Psoas muscle (tissue), 7 donors: ENCODE measurements at regions not wholly inside any gene's neighbourhood (a gene's known extent, or its start where the extent isn't known, plus 50 kb on each side); places are given as distances from the start of the nearest gene placed in this dataset.

Experiments
- ATAC-seq, 4 donors: fragments of 200-7000 bp; cut with Tn5 transposase; one replicate each; pipeline ENCODE4 v1.9.1; 2020; ENCODE audit warnings: moderate library complexity in 3 of 4, mild to moderate bottlenecking in 2 of 4
- DNase-seq, 2 donors: peaks; one replicate each; pipeline ENCODE4 v3.0.0-alpha.2; 2020
- H3K27ac ChIP-seq: fragments of 200-600 bp; one replicate; pipeline ENCODE4 v1.8.0; 2022
- H3K27me3 ChIP-seq, 3 donors: fragments of 200-600 bp in 1 of 3; one replicate each; pipeline versions ENCODE4 v1.6.1 to v1.8.0; 2013 to 2022; ENCODE audit warnings: low read length in 2 of 3, mild to moderate bottlenecking in 2 of 3, moderate library complexity in 1 of 3; ENCODE audit not compliant: insufficient read depth in 3 of 3
- H3K36me3 ChIP-seq, 2 donors: fragments of 200-600 bp in 1 of 2; one replicate each; pipeline versions ENCODE4 v1.6.1 to v1.8.0; 2013 to 2022; ENCODE audit warnings: low read depth in 1 of 2, mild to moderate bottlenecking in 1 of 2, moderate library complexity in 1 of 2; ENCODE audit not compliant: insufficient read depth in 1 of 2
- H3K4me1 ChIP-seq: fragments of 200-600 bp; one replicate; pipeline ENCODE4 v1.8.0; 2022
- H3K4me3 ChIP-seq: fragments of 200-600 bp; one replicate; pipeline ENCODE4 v1.8.0; 2022; ENCODE audit warnings: mild to moderate bottlenecking
- H3K9me3 ChIP-seq: fragments of 200-600 bp; one replicate; pipeline ENCODE4 v1.8.0; 2022
- WGBS, 3 donors: extraction: QIAGEN DNeasy Blood & Tissue Kit; methylation state at CpG; one replicate each; pipeline versions ENCODE4 v1.1.6 to v1.1.7; 2013; 5-methylcytosine and 5-hydroxymethylcytosine counted together
- intact Hi-C, 2 donors: fragments of 100-400 bp; cut with DNase I; formaldehyde crosslinking; loops; one replicate each; pipeline versions ENCODE4 v1.11.0 to v1.14.2; 2022
- TF ChIP-seq, protein P1 (sequence below): fragments of 200-600 bp; IDR thresholded peaks from one replicate; pipeline ENCODE4 v1.8.0; 2022; ENCODE audit warnings: antibody characterized with exemption
- donor health status: healthy with polysubstance abuse.
- donor health status: DM: no; HTN: no; CAD: no; lungs with moderate emphysema.
- donor health status: Bipolar disorder and iron deficiency.
- donor health status: healthy.
- donor health status: DM: yes; HTN: yes; CAD: no.
- donor health status: DM: no; HTN: no; CAD: no.
- donor health status: DM: yes; HTN: yes; CAD: no.

DNA sequence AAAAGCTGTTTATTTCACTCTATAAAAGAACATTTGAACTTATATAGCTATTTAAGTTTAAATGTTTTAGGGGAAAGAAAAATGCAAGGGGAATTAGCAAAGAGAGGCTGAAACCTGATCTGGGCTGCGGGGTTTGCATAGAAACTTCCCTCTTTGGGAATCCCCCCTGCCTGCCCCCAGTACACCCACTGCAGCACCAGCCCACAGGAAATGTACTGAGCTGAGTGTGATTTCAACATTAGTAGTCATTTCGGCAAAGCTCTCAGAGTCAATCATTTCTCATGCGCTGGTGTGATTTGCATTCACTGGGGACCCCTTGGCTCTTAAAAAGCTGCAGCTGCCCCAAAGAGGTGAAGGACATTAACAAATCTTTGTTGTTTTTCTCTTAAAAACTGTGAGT lies 859.4 kb downstream of the MAFB start:
- intact Hi-C loops = no loop called here
- Histone ChIP-seq H3K27ac (no peak overlapping the region), H3K36me3 (no peaks in the 10 kb centered on the region), H3K27me3 (no peaks in the 10 kb centered on the region), H3K4me1 (peaks cover 8% of the 10 kb centered on the region), H3K4me3 (no peak overlapping the region), H3K9me3 (no peaks in the 10 kb centered on the region)
- ATAC-seq (no peak), DNase-seq (no peak)
- WGBS, 3 donors = 27 to 40% (median 32%) methylated on average over 3 of the region's 3 CpGs
- TF ChIP-seq, protein P1, sequence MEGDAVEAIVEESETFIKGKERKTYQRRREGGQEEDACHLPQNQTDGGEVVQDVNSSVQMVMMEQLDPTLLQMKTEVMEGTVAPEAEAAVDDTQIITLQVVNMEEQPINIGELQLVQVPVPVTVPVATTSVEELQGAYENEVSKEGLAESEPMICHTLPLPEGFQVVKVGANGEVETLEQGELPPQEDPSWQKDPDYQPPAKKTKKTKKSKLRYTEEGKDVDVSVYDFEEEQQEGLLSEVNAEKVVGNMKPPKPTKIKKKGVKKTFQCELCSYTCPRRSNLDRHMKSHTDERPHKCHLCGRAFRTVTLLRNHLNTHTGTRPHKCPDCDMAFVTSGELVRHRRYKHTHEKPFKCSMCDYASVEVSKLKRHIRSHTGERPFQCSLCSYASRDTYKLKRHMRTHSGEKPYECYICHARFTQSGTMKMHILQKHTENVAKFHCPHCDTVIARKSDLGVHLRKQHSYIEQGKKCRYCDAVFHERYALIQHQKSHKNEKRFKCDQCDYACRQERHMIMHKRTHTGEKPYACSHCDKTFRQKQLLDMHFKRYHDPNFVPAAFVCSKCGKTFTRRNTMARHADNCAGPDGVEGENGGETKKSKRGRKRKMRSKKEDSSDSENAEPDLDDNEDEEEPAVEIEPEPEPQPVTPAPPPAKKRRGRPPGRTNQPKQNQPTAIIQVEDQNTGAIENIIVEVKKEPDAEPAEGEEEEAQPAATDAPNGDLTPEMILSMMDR = no peak

DNA sequence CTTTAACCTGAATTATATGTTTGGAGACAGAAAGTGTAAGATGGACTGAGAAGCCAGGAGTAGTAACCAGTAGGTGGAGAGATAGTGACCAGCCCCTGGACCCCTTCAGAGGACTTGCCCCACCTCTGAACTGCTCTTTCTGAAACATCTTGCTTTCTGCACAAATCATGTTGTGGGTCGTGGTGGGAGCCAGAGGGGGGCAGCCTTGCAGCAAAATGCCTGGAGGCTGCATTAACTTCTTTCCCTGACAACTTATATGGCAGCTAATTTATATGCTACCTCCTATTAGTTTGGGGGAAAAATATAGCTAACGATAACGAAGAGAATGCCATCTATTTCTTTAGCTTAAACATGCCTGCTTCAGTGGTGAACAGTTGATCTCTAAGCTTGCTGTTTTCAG lies 859.8 kb downstream of the MAFB start:
- no peak for ATAC-seq
- intact Hi-C loops = no loop called here
- H3K36me3 ChIP-seq = no peaks in the 10 kb centered on the region
- 33 to 47% (median 44%) methylated on average over 3 of the region's 3 CpGs for WGBS, 3 donors
- H3K9me3 ChIP-seq = no peaks in the 10 kb centered on the region
- H3K27me3 ChIP-seq = no peaks in the 10 kb centered on the region
- no peak overlapping the region for H3K4me3 ChIP-seq
- TF ChIP-seq, protein P1 = peak; percentile 43
- H3K27ac ChIP-seq = no peak overlapping the region
- peaks cover 8% of the 10 kb centered on the region for H3K4me1 ChIP-seq
- DNase-seq = no peak

DNA sequence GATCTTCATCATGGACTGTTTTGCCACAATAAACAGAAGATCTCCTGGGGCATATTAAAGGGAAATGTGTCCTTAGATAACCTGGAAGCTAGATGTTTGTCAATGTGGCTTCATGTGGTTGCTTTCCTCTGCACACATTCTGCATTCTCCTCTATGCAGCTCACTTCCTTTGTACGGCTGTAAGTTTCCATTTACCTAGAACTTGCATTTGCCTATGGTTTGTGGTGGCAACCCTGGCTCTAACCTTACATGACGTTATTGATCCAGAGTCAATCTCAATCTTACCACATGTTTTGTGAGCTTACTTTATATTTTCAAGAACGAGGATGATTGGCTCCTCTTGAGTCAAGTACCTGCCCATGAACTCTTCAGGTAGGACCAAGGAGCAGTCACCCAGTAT lies 863.1 kb downstream of the MAFB start:
- intact Hi-C loops = no loop called here
- ATAC-seq (no peak), DNase-seq (no peak)
- WGBS, 3 donors = 66 to 72% (median 69%) methylated on average over 3 of the region's 3 CpGs
- Histone ChIP-seq H3K27me3 (no peaks in the 10 kb centered on the region), H3K27ac (no peak overlapping the region), H3K9me3 (no peaks in the 10 kb centered on the region), H3K4me3 (no peak overlapping the region), H3K36me3 (no peaks in the 10 kb centered on the region), H3K4me1 (peaks cover 8% of the 10 kb centered on the region)
- TF ChIP-seq, protein P1 = no peak

DNA sequence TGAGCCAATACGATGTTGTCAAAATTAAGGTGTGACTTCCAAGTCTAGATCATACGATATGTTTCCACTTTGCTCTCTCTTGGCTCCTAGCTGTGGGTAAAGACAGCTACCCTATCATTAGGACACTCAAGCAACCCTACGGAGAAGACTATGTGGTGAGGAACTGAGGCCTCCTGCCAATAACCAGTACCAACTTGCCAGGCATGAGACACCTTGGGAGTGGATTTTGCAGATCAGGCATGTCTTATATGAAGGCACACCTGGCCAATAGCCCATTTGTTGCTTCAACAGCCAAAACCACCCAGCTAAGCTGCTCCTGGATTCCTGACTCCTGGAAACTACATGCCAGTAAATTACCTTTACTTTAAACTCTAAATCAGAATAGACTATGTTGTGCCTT lies 863.4 kb downstream of the DHX35 start:
- no peak overlapping the region for H3K27ac ChIP-seq
- H3K9me3 ChIP-seq = no peaks in the 10 kb centered on the region
- H3K36me3 ChIP-seq = no peaks in the 10 kb centered on the region
- TF ChIP-seq, protein P1 = no peak
- peaks cover 8% of the 10 kb centered on the region for H3K4me1 ChIP-seq
- intact Hi-C loops = no loop called here
- WGBS, 3 donors = 35 to 49% (median 42%) methylated on average over 3 of the region's 3 CpGs
- DNase-seq (no peak), ATAC-seq (no peak)
- H3K4me3 ChIP-seq = no peak overlapping the region
- no peaks in the 10 kb centered on the region for H3K27me3 ChIP-seq

DNA sequence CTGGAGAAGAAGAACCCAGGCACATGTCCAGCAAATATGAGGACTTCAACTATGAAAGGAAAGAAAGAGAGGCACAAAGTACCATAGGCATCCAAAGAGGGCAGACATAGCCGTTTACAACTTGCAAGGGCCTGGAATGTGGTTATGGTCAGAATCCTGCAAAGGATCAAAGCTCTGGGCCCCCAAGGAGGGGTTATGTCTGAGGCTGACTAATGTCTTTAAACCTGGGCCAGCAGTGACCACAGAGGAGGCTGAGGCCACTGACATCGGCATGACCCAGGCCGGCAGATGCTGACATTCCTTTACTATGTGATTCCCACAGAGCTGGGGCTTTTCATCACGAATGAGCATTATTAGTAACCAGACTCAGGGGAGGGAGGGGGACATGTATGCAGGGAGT lies 861.1 kb downstream of the DHX35 start:
- no peak for DNase-seq
- TF ChIP-seq, protein P1 = no peak
- Histone ChIP-seq H3K27ac (no peak overlapping the region), H3K4me1 (peaks cover 8% of the 10 kb centered on the region), H3K27me3 (no peaks in the 10 kb centered on the region), H3K4me3 (no peak overlapping the region), H3K9me3 (no peaks in the 10 kb centered on the region), H3K36me3 (no peaks in the 10 kb centered on the region)
- 25 to 53% (median 40%) methylated on average over 4 of the region's 4 CpGs for WGBS, 3 donors
- intact Hi-C loops = no loop called here
- peak in 1 of 4 donors; percentile 33 for ATAC-seq
